ENCODE measurements at regions not wholly inside any gene's neighbourhood (a gene's known extent, or its start where the extent isn't known, plus 50 kb on each side); places are given as distances from the start of the nearest gene placed in this dataset.

- no peak for DNase-seq (ENCODE audit: low read depth)
- H3K4me3 ChIP-seq (ENCODE audit: low read depth, low read length), result no peak overlapping the region
- no peak for TF ChIP-seq CTCF (IDR thresholded peaks at IDR 0.05; ENCODE audit: insufficient read depth, low read depth, low read length, missing control alignments)
Observed at GRCh38 chr6:164108869-164109769, 694.6 kb downstream of the QKI start.

- no peak overlapping the region for H3K4me3 ChIP-seq (ENCODE audit: low read depth, low read length)
- DNase-seq (ENCODE audit: low read depth), result no peak
- no peak for TF ChIP-seq CTCF (IDR thresholded peaks at IDR 0.05; ENCODE audit: insufficient read depth, low read depth, low read length, missing control alignments)
Observed at GRCh38 chr6:164108092-164108491, 693.6 kb downstream of the QKI start.

- no peak overlapping the region for H3K4me3 ChIP-seq (ENCODE audit: low read depth, low read length)
- TF ChIP-seq CTCF (IDR thresholded peaks at IDR 0.05; ENCODE audit: insufficient read depth, low read depth, low read length, missing control alignments), result no peak
- no peak for DNase-seq (ENCODE audit: low read depth)
Observed at GRCh38 chr6:164107297-164107995, 692.9 kb downstream of the QKI start.

- peak; percentile 54 for TF ChIP-seq CTCF (IDR thresholded peaks at IDR 0.05; ENCODE audit: insufficient read depth, low read depth, low read length, missing control alignments)
- no peak overlapping the region for H3K4me3 ChIP-seq (ENCODE audit: low read depth, low read length)
- DNase-seq (ENCODE audit: low read depth), result peak; percentile 40
Observed at GRCh38 chr6:164106345-164106769, 691.8 kb downstream of the QKI start.

GRCh38 chr6:164105705-164106104, 691.2 kb downstream of the QKI start:
- TF ChIP-seq CTCF (IDR thresholded peaks at IDR 0.05; ENCODE audit: insufficient read depth, low read depth, low read length, missing control alignments), result no peak
- DNase-seq (ENCODE audit: low read depth), result no peak
- no peak overlapping the region for H3K4me3 ChIP-seq (ENCODE audit: low read depth, low read length)

GRCh38 chr6:164104432-164104831, 689.9 kb downstream of the QKI start:
- H3K4me3 ChIP-seq (ENCODE audit: low read depth, low read length), result no peak overlapping the region
- no peak for TF ChIP-seq CTCF (IDR thresholded peaks at IDR 0.05; ENCODE audit: insufficient read depth, low read depth, low read length, missing control alignments)
- no peak for DNase-seq (ENCODE audit: low read depth)
